GM23248 (cell line): ENCODE measurements at regions not wholly inside any gene's neighbourhood (a gene's known extent, or its start where the extent isn't known, plus 50 kb on each side); places are given as distances from the start of the nearest gene placed in this dataset.

Experiments used
- EZH2 ChIP-seq: fragments of 200-600 bp; sonication (generic); IDR thresholded peaks from 2 replicates; pipeline ENCODE4 v1.6.1; 2018; ENCODE audit warnings: antibody characterized with exemption, mild to moderate bottlenecking; ENCODE audit not compliant: insufficient read depth, poor library complexity, severe bottlenecking
- EZH2phosphoT487 ChIP-seq: fragments of 200-600 bp; sonication (generic); IDR thresholded peaks from 2 replicates; pipeline ENCODE4 v1.6.1; 2018; ENCODE audit warnings: antibody characterized with exemption, moderate library complexity, mild to moderate bottlenecking, low read depth; ENCODE audit not compliant: insufficient read depth

DNA sequence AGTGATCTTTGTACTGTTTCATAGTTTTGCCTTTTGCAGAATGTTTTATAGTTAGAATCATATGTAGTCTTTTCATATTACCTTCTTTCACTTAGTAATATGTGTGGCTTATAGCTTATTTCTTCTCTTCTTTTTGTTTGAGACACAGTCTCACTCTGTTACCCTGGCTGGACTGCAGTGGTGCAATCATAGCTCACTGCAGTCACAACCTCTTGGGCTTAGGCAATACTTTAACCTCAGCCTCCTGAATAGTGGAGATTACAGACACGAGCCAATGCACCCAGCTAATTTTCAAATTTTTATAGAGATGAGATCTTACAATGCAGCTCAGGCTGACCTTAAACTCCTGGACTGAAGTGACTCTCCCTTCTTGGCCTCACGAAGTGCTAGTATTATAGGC lies 435.4 kb upstream of the HSFY2 start:
- TF ChIP-seq EZH2 (no peak), EZH2phosphoT487 (no peak)
